Stimulated activated CD8-positive, alpha-beta memory T cell treated with anti-CD3 and anti-CD28 coated beads, Interleukin-4, amount 100 ng/mL, for 48 hours (primary cell): ENCODE measurements at regions not wholly inside any gene's neighbourhood (a gene's known extent, or its start where the extent isn't known, plus 50 kb on each side); places are given as distances from the start of the nearest gene placed in this dataset.
A peak's percentile ranks its signal among the peaks of the same experiment; 100 is the strongest.
"Not testable (repeated sequence)": the region's sequence is repeated elsewhere in the genome, so short reads cannot be mapped to it uniquely, and the experiment has no call there.

ENCODE experiments used
- DNase-seq: peaks from one replicate; pipeline ENCODE4 v3.0.0-alpha.2; 2020

- no peak for DNase-seq
These were observed 64.4 kb upstream of the MYO3A start for GRCh38 chr10:25869609-25870008.

- DNase-seq: not testable (repeated sequence)
These were observed 59.6 kb upstream of the MYO3A start for GRCh38 chr10:25874402-25874801.

GRCh38 chr10:25875556-25876165 lies 58.4 kb upstream of the MYO3A start:
- DNase-seq: peak; percentile 85

DNA sequence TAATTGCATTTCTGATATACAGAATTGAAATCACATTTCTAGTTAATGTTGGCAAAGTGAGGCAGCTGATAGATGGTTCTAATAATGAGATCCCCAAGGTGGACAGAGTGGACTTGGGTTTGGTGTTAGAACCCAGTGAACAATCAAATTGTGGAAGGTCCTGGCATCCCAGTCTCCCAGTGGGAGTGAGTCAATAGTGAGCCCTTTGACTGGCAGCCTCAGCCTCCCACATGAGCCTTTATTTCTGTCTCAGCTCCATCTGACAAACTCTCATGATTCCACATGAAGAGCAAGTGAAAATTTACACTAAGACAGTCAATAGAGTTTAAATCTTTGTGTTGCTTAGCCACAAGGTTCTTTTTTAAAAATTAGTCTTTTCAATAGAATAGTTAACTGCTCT lies 56.7 kb upstream of the MYO3A start:
- no peak for DNase-seq
